ENCODE measurements at regions not wholly inside any gene's neighbourhood (a gene's known extent, or its start where the extent isn't known, plus 50 kb on each side); places are given as distances from the start of the nearest gene placed in this dataset.

- no peaks in the 10 kb centered on the region for H3K36me3 ChIP-seq (ENCODE audit: control insufficient read depth, insufficient read depth, low read length)
- H3K27ac ChIP-seq (ENCODE audit: low read depth, low read length, severe bottlenecking) = no peak overlapping the region
- no peaks in the 10 kb centered on the region for H3K9me3 ChIP-seq (ENCODE audit: control insufficient read depth, low read length)
- WGBS, 2 experiments (ENCODE audit: insufficient coverage in 2 of 2) = no CpG with 5 or more reads among the region's 1 CpG
- H3K4me1 ChIP-seq (ENCODE audit: control insufficient read depth, insufficient read depth, low read length, poor library complexity, severe bottlenecking) = no peaks in the 10 kb centered on the region
- H3K4me3 ChIP-seq (ENCODE audit: extremely low read depth, insufficient read depth, low read length, poor library complexity, severe bottlenecking) = no peak overlapping the region
These were observed 933.6 kb upstream of the ADGRL3 start for GRCh38 chr4:60266505-60266904.

DNA sequence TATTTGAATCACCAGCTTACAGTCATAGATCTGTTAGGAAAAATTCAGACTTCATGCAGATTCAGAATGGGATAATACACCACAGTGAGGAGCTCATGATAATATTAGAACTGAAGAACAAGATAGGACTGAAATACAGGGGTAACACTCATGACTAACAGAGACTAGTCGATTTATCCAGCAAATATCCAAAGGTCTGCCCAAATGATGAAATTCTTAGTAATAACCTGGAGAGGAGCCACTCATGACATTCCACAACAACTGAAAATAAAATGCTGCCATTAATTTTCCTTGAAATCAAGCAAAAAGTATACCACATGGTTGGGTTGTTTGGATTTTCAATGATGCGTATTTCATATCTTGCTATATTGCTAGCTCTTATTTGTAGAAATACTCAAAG, 903.7 kb upstream of the ADGRL3 start:
- H3K27ac ChIP-seq (ENCODE audit: low read depth, low read length, severe bottlenecking) = no peak overlapping the region
- H3K4me3 ChIP-seq (ENCODE audit: extremely low read depth, insufficient read depth, low read length, poor library complexity, severe bottlenecking) = no peak overlapping the region
- H3K4me1 ChIP-seq (ENCODE audit: control insufficient read depth, insufficient read depth, low read length, poor library complexity, severe bottlenecking) = no peaks in the 10 kb centered on the region
- WGBS, 2 experiments (ENCODE audit: insufficient coverage in 2 of 2) = 100% methylated on average over 1 of the region's 2 CpGs; no CpG with 5 or more reads in 1 of the 2 experiments
- H3K36me3 ChIP-seq (ENCODE audit: control insufficient read depth, insufficient read depth, low read length) = no peaks in the 10 kb centered on the region
- H3K9me3 ChIP-seq (ENCODE audit: control insufficient read depth, low read length) = no peaks in the 10 kb centered on the region

DNA sequence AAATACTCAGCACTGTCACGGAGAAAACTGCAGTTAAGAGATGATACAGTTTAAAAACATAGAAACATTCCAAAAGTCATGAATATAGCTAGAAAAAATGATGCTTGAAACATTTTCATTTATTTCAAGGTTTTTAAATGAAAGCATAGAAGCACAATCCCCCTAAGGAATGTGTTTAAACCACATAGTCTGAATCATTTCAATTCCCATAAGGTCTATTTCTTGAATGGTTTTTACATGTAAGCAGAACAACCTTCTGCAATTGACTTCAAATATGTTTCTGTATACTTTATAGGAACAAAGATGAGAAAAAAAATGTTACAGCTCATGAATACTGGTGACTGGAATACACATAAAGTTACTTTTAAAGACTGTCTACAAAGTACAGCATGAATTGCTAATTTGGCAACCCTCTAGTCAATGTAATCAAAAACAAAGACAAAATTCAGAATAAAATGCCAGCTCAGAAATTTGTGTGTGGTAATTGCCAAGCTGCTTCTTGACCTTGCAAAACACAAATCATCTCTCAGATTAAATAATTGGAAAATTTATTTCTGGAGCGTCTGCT, 886.4 kb upstream of the ADGRL3 start:
- Histone ChIP-seq H3K9me3 (ENCODE audit: control insufficient read depth, low read length) (no peaks in the 10 kb centered on the region), H3K4me3 (ENCODE audit: extremely low read depth, insufficient read depth, low read length, poor library complexity, severe bottlenecking) (no peak overlapping the region), H3K27ac (ENCODE audit: low read depth, low read length, severe bottlenecking) (no peak overlapping the region), H3K36me3 (ENCODE audit: control insufficient read depth, insufficient read depth, low read length) (no peaks in the 10 kb centered on the region), H3K4me1 (ENCODE audit: control insufficient read depth, insufficient read depth, low read length, poor library complexity, severe bottlenecking) (no peaks in the 10 kb centered on the region)
- no CpG with 5 or more reads among the region's 2 CpGs for WGBS, 2 experiments (ENCODE audit: insufficient coverage in 2 of 2)

DNA sequence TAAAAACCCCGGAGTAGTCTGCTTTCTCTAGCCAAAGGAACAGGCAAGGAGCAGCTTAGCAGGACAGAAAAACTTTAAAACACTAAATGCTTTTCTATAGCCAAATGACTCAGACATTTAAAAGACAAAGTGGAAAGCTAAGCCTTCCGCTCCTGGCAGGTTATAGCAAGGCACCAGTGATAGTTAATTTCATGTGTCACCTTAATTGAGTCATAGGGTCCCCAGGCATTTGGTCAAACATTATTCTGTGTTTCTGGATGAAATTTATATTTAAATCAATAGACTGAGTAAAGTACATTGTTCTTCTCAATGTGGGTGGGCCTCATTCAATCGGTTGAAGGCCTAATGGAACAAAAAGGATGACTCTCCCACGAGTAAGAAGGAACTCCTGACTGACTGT, 885.7 kb upstream of the ADGRL3 start:
- Histone ChIP-seq H3K36me3 (ENCODE audit: control insufficient read depth, insufficient read depth, low read length) (no peaks in the 10 kb centered on the region), H3K9me3 (ENCODE audit: control insufficient read depth, low read length) (no peaks in the 10 kb centered on the region), H3K4me1 (ENCODE audit: control insufficient read depth, insufficient read depth, low read length, poor library complexity, severe bottlenecking) (no peaks in the 10 kb centered on the region), H3K4me3 (ENCODE audit: extremely low read depth, insufficient read depth, low read length, poor library complexity, severe bottlenecking) (no peak overlapping the region), H3K27ac (ENCODE audit: low read depth, low read length, severe bottlenecking) (no peak overlapping the region)
- WGBS, 2 experiments (ENCODE audit: insufficient coverage in 2 of 2) = 81 to 84% methylated on average over 4 of the region's 4 CpGs

GRCh38 chr4:60315586-60315985, 884.5 kb upstream of the ADGRL3 start:
- Histone ChIP-seq H3K9me3 (ENCODE audit: control insufficient read depth, low read length) (no peaks in the 10 kb centered on the region), H3K4me3 (ENCODE audit: extremely low read depth, insufficient read depth, low read length, poor library complexity, severe bottlenecking) (no peak overlapping the region), H3K4me1 (ENCODE audit: control insufficient read depth, insufficient read depth, low read length, poor library complexity, severe bottlenecking) (no peaks in the 10 kb centered on the region), H3K27ac (ENCODE audit: low read depth, low read length, severe bottlenecking) (no peak overlapping the region), H3K36me3 (ENCODE audit: control insufficient read depth, insufficient read depth, low read length) (no peaks in the 10 kb centered on the region)
- no CpG with 5 or more reads among the region's 2 CpGs for WGBS, 2 experiments (ENCODE audit: insufficient coverage in 2 of 2)

- Histone ChIP-seq H3K4me3 (ENCODE audit: extremely low read depth, insufficient read depth, low read length, poor library complexity, severe bottlenecking) (no peak overlapping the region), H3K4me1 (ENCODE audit: control insufficient read depth, insufficient read depth, low read length, poor library complexity, severe bottlenecking) (no peaks in the 10 kb centered on the region), H3K9me3 (ENCODE audit: control insufficient read depth, low read length) (no peaks in the 10 kb centered on the region), H3K36me3 (ENCODE audit: control insufficient read depth, insufficient read depth, low read length) (no peaks in the 10 kb centered on the region), H3K27ac (ENCODE audit: low read depth, low read length, severe bottlenecking) (no peak overlapping the region)
- WGBS, 2 experiments (ENCODE audit: insufficient coverage in 2 of 2) = 85% methylated on average over 3 of the region's 3 CpGs; no CpG with 5 or more reads in 1 of the 2 experiments
These were observed 873.4 kb upstream of the ADGRL3 start for GRCh38 chr4:60326735-60327134.

- Histone ChIP-seq H3K27ac (ENCODE audit: low read depth, low read length, severe bottlenecking) (no peak overlapping the region), H3K36me3 (ENCODE audit: control insufficient read depth, insufficient read depth, low read length) (no peaks in the 10 kb centered on the region), H3K4me1 (ENCODE audit: control insufficient read depth, insufficient read depth, low read length, poor library complexity, severe bottlenecking) (no peaks in the 10 kb centered on the region), H3K4me3 (ENCODE audit: extremely low read depth, insufficient read depth, low read length, poor library complexity, severe bottlenecking) (no peak overlapping the region), H3K9me3 (ENCODE audit: control insufficient read depth, low read length) (no peaks in the 10 kb centered on the region)
- WGBS, 2 experiments (ENCODE audit: insufficient coverage in 2 of 2) = no CpG with 5 or more reads among the region's 1 CpG
These were observed 872.5 kb upstream of the ADGRL3 start for GRCh38 chr4:60327651-60328050.

DNA sequence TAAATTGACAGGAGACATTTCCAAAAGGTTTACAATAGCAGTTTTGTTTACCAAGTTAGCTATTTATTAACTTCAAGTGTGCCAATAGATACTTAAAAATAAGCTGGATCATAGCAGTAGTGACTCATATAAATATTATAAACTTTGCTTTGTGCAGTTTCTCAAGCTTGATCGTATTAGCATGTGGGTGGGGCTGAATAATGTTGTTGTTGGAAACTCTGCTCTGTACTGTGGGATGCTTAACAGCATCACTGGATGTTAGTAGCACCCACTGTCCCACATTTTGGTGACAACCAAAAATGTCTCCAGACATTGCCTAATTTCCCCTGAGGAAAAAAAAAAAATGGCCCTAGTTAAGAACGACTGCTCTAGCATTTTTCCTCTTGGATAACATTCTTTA, 855.2 kb upstream of the ADGRL3 start:
- no peaks in the 10 kb centered on the region for H3K4me1 ChIP-seq (ENCODE audit: control insufficient read depth, insufficient read depth, low read length, poor library complexity, severe bottlenecking)
- no peak overlapping the region for H3K27ac ChIP-seq (ENCODE audit: low read depth, low read length, severe bottlenecking)
- H3K4me3 ChIP-seq (ENCODE audit: extremely low read depth, insufficient read depth, low read length, poor library complexity, severe bottlenecking) = no peak overlapping the region
- WGBS, 2 experiments (ENCODE audit: insufficient coverage in 2 of 2) = no CpG with 5 or more reads among the region's 2 CpGs
- no peaks in the 10 kb centered on the region for H3K36me3 ChIP-seq (ENCODE audit: control insufficient read depth, insufficient read depth, low read length)
- H3K9me3 ChIP-seq (ENCODE audit: control insufficient read depth, low read length) = no peaks in the 10 kb centered on the region

DNA sequence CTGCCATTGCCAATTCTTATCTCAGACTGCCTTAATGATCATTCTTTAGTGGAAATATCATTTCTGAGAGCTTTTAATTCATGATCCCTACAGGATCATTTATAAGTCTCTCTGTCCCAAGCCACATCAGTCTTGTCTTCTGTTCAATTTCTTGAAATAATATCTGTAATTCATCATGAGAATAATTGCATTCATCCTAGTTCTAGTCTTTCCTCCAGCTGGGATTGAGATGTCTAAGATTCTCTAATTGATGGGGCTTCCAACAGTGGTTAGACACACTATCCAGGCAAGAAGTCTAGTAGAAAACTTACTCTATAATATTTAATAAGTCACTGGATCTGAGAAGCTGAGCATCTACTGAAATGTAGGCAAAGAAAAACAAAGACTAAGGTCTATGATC, 854.7 kb upstream of the ADGRL3 start:
- Histone ChIP-seq H3K4me1 (ENCODE audit: control insufficient read depth, insufficient read depth, low read length, poor library complexity, severe bottlenecking) (no peaks in the 10 kb centered on the region), H3K9me3 (ENCODE audit: control insufficient read depth, low read length) (no peaks in the 10 kb centered on the region), H3K27ac (ENCODE audit: low read depth, low read length, severe bottlenecking) (no peak overlapping the region), H3K36me3 (ENCODE audit: control insufficient read depth, insufficient read depth, low read length) (no peaks in the 10 kb centered on the region), H3K4me3 (ENCODE audit: extremely low read depth, insufficient read depth, low read length, poor library complexity, severe bottlenecking) (no peak overlapping the region)

- no peaks in the 10 kb centered on the region for H3K4me1 ChIP-seq (ENCODE audit: control insufficient read depth, insufficient read depth, low read length, poor library complexity, severe bottlenecking)
These were observed 840.3 kb upstream of the ADGRL3 start for GRCh38 chr4:60359746-60360367.

DNA sequence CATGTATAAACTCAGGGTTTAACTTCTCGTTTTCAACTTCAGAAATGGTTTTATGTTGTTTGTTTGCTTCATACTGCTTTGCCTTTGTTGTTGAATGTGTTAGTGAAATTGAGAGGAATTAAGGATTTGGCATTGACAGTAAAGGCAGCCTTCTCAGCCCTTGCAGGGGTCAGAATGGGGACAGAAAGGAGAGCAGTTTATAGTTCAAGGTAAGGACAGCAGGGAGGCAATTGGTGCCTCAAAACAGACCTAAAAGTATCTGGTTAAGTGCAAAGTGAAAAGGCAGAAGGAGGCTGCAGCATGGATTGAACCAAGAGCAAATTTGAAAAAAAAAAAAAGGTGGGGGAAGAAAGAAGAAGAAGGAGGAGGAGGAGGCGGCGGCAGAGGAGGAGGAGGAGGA, 835.0 kb upstream of the ADGRL3 start:
- Histone ChIP-seq H3K36me3 (ENCODE audit: control insufficient read depth, insufficient read depth, low read length) (no peaks in the 10 kb centered on the region), H3K4me3 (ENCODE audit: extremely low read depth, insufficient read depth, low read length, poor library complexity, severe bottlenecking) (no peak overlapping the region), H3K27ac (ENCODE audit: low read depth, low read length, severe bottlenecking) (no peak overlapping the region), H3K9me3 (ENCODE audit: control insufficient read depth, low read length) (no peaks in the 10 kb centered on the region), H3K4me1 (ENCODE audit: control insufficient read depth, insufficient read depth, low read length, poor library complexity, severe bottlenecking) (no peaks in the 10 kb centered on the region)
- no CpG with 5 or more reads among the region's 3 CpGs for WGBS, 2 experiments (ENCODE audit: insufficient coverage in 2 of 2)

More at GRCh38 chr4:60359746-60360367, 840.3 kb upstream of the ADGRL3 start:
- Histone ChIP-seq H3K9me3 (ENCODE audit: control insufficient read depth, low read length) (no peaks in the 10 kb centered on the region), H3K36me3 (ENCODE audit: control insufficient read depth, insufficient read depth, low read length) (no peaks in the 10 kb centered on the region), H3K27ac (ENCODE audit: low read depth, low read length, severe bottlenecking) (no peak overlapping the region), H3K4me3 (ENCODE audit: extremely low read depth, insufficient read depth, low read length, poor library complexity, severe bottlenecking) (no peak overlapping the region)
- WGBS, 2 experiments (ENCODE audit: insufficient coverage in 2 of 2) = 83% methylated on average over 1 of the region's 3 CpGs; no CpG with 5 or more reads in 1 of the 2 experiments

Data from mesodermal cell (in vitro differentiated cells).